Upper lobe of left lung (tissue), 6 donors: ENCODE measurements at regions not wholly inside any gene's neighbourhood (a gene's known extent, or its start where the extent isn't known, plus 50 kb on each side); places are given as distances from the start of the nearest gene placed in this dataset.

Experiments used
- ATAC-seq, 2 donors: fragments of 200-7000 bp; cut with Tn5 transposase; one replicate each; pipeline ENCODE4 v1.9.1; 2022; ENCODE audit warnings: mild to moderate bottlenecking in 2 of 2, moderate library complexity in 2 of 2; ENCODE audit not compliant: low FRiP score in 2 of 2
- DNase-seq, 2 donors: peaks; one replicate each; pipeline ENCODE4 v3.0.0-alpha.2; 2019 to 2020
- H3K27ac ChIP-seq, 4 donors: fragments of 200-600 bp; sonication (generic); one replicate each; pipeline ENCODE4 v1.5.1; 2016 to 2019
- H3K27me3 ChIP-seq, 4 donors: fragments of 200-600 bp; sonication (generic); one replicate each; pipeline ENCODE4 v1.5.1; 2017 to 2019
- H3K36me3 ChIP-seq, 4 donors: fragments of 200-600 bp; sonication (generic); one replicate each; pipeline ENCODE4 v1.5.1; 2016 to 2019
- H3K4me1 ChIP-seq, 4 donors: fragments of 200-600 bp; sonication (generic); one replicate each; pipeline ENCODE4 v1.5.1; 2018 to 2019
- H3K4me3 ChIP-seq, 4 donors: fragments of 200-600 bp; sonication (generic); one replicate each; pipeline ENCODE4 v1.5.1; 2017 to 2019; ENCODE audit warnings: mild to moderate bottlenecking in 2 of 4, moderate library complexity in 1 of 4
- H3K9me3 ChIP-seq, 4 donors: fragments of 200-600 bp; sonication (generic); one replicate each; pipeline ENCODE4 v1.5.1; 2018 to 2019
- EP300 ChIP-seq, 4 donors: sonication (generic); formaldehyde crosslinking; IDR thresholded peaks; one replicate each; pipeline ENCODE4 v1.5.1; 2017; ENCODE audit warnings: antibody characterized with exemption in 4 of 4, control low read depth in 2 of 4
- POLR2A ChIP-seq, 4 donors: fragments of 450-650 bp; IDR thresholded peaks; one replicate each; pipeline ENCODE4 v1.5.1; 2016 to 2017; ENCODE audit warnings: antibody characterized with exemption in 4 of 4, mild to moderate bottlenecking in 2 of 4
- POLR2AphosphoS5 ChIP-seq, 2 donors: sonication (generic); formaldehyde crosslinking; IDR thresholded peaks; one replicate each; pipeline ENCODE4 v1.5.1; 2017; ENCODE audit warnings: antibody characterized with exemption in 2 of 2
- WGBS, 2 donors: methylation state at CpG; one replicate each; pipeline ENCODE4 v1.1.5; 2017 to 2018; 5-methylcytosine and 5-hydroxymethylcytosine counted together
- TF ChIP-seq, protein P1 (sequence below), 6 experiments: fragments of 450-650 bp in 4 of 6; fragments of 200-600 bp in 2 of 6; sonication (generic) in 2 of 6; IDR thresholded peaks; one replicate each; pipeline ENCODE4 v1.5.1; 2016 to 2019; ENCODE audit warnings: antibody characterized with exemption in 6 of 6
- donor health status: DM: no; HTN: no; CAD: no; lungs with moderate emphysema.
- donor health status: DM: no; HTN: yes; CAD: no; lungs with severe emphysema.

DNA sequence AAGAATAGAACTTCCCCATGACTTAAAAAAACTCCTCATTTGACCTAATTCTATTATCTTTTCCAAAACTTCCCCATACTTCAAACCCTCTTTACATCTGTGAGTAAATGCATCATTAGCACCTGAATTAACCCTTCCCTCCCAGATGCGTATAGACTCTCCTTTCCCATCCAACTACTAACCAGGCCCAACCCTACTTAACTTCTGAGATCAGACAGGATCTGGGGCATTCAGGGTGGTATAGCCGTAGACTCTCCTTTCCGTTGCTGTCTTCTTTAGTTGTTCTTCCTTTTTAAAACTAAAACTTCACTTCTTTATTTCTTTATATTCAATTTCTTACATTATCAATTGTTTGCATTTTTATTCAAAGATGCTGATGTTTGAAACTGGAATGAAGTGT, 165.2 kb downstream of the SLCO4C1 start:
- Histone ChIP-seq H3K9me3 (no peaks in the 10 kb centered on the region), H3K4me1 (no peaks in the 10 kb centered on the region), H3K27ac (no peak overlapping the region), H3K4me3 (no peak overlapping the region), H3K36me3 (no peaks in the 10 kb centered on the region), H3K27me3 (no peaks in the 10 kb centered on the region)
- WGBS, 2 donors, result 92 to 93% methylated on average over 3 of the region's 3 CpGs
- TF ChIP-seq EP300 (IDR thresholded peaks at IDR 0.05) (no peak), POLR2AphosphoS5 (IDR thresholded peaks at IDR 0.05) (no peak), POLR2A (IDR thresholded peaks at IDR 0.05) (no peak)
- TF ChIP-seq, protein P1, sequence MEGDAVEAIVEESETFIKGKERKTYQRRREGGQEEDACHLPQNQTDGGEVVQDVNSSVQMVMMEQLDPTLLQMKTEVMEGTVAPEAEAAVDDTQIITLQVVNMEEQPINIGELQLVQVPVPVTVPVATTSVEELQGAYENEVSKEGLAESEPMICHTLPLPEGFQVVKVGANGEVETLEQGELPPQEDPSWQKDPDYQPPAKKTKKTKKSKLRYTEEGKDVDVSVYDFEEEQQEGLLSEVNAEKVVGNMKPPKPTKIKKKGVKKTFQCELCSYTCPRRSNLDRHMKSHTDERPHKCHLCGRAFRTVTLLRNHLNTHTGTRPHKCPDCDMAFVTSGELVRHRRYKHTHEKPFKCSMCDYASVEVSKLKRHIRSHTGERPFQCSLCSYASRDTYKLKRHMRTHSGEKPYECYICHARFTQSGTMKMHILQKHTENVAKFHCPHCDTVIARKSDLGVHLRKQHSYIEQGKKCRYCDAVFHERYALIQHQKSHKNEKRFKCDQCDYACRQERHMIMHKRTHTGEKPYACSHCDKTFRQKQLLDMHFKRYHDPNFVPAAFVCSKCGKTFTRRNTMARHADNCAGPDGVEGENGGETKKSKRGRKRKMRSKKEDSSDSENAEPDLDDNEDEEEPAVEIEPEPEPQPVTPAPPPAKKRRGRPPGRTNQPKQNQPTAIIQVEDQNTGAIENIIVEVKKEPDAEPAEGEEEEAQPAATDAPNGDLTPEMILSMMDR (IDR thresholded peaks at IDR 0.05), result no peak
- no peak for DNase-seq
- ATAC-seq, result no peak

DNA sequence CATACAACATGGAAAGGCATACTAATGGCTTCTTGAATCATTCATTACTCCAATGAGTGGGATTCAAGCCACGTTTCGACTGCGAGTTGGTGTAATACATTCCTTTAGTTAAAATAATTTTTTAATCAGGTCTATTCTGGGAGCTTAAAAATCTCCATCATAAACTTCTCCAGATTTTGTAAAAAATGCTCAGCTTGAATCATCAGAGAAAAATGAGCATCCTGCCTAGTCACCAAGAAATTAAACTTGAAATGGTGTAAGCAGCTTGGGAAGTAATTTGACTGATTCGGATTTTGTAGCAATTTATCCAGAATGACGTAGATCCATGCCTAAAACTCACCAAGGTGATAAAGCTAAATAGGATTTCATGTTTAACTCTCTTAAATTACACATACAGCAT, 165.7 kb downstream of the SLCO4C1 start:
- Histone ChIP-seq H3K27me3 (no peaks in the 10 kb centered on the region), H3K27ac (no peak overlapping the region), H3K9me3 (no peaks in the 10 kb centered on the region), H3K4me1 (no peaks in the 10 kb centered on the region), H3K36me3 (no peaks in the 10 kb centered on the region), H3K4me3 (no peak overlapping the region)
- TF ChIP-seq EP300 (IDR thresholded peaks at IDR 0.05), result no peak
- TF ChIP-seq POLR2AphosphoS5 (IDR thresholded peaks at IDR 0.05), result no peak
- TF ChIP-seq POLR2A (IDR thresholded peaks at IDR 0.05), result no peak
- TF ChIP-seq, protein P1 (IDR thresholded peaks at IDR 0.05), result no peak
- ATAC-seq (no peak), DNase-seq (no peak)
- 88 to 90% methylated on average over 5 of the region's 5 CpGs for WGBS, 2 donors

- Histone ChIP-seq H3K4me3 (no peak overlapping the region), H3K36me3 (no peaks in the 10 kb centered on the region), H3K27ac (no peak overlapping the region), H3K9me3 (no peaks in the 10 kb centered on the region), H3K4me1 (no peaks in the 10 kb centered on the region), H3K27me3 (no peaks in the 10 kb centered on the region)
- DNase-seq (no peak), ATAC-seq (no peak)
- no peak for TF ChIP-seq POLR2AphosphoS5 (IDR thresholded peaks at IDR 0.05)
- 68 to 70% methylated on average over 3 of the region's 3 CpGs for WGBS, 2 donors
Measured at GRCh38 chr5:102119252-102119651, 176.8 kb downstream of the SLCO4C1 start.

DNA sequence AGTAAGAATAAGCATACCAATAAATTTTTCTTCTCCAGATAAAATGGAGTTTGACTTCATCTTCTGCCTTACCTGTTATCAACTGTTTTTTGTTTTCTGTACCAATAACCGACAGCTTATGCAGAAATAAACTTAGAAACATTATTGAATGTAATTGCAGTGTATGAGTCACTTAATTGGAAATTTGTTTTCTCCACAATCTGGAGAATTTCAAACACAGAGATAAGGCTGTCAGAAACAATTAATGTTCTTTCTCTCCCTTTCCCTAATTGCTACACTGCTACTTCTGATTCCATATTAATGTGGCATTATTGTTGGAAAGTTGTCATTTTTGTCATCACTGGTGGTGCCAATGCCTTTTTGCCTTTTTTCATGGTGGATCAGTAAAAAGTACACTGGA, 180.3 kb downstream of the SLCO4C1 start:
- no peak overlapping the region for H3K4me3 ChIP-seq
- ATAC-seq (no peak), DNase-seq (no peak)
- no peak overlapping the region for H3K27ac ChIP-seq
- no peaks in the 10 kb centered on the region for H3K27me3 ChIP-seq
- TF ChIP-seq POLR2A (IDR thresholded peaks at IDR 0.05), result no peak
- TF ChIP-seq, protein P1 (IDR thresholded peaks at IDR 0.05), result no peak
- TF ChIP-seq POLR2AphosphoS5 (IDR thresholded peaks at IDR 0.05), result no peak
- TF ChIP-seq EP300 (IDR thresholded peaks at IDR 0.05), result no peak
- no peaks in the 10 kb centered on the region for H3K9me3 ChIP-seq
- H3K36me3 ChIP-seq, result no peaks in the 10 kb centered on the region
- H3K4me1 ChIP-seq, result no peaks in the 10 kb centered on the region
- 88 to 91% methylated on average over 1 of the region's 1 CpG for WGBS, 2 donors

DNA sequence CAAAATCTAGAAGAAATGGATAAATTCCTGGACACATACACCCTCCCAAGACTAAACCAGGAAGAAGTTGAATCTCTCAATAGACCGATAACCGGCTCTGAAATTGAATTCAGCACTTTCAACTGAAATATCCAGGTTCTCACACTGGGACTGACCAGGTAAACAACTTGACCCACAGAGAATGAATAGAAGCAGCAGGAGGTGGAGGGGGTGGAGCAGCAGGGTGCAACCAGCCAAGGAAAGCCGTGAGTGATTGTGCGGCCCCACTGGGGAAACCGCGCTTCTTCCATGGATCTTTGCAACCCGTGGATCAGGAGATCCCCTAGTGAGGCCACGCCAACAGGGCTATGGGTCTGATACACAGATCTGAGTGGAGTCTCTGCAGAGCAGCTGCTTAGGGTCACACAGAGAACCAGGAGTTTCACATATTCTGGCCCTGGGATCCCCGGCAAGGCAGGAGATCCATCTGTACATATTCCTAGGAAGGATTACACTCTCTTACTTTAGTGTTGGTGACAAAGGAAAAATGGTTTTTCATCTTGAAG, 181.5 kb downstream of the SLCO4C1 start:
- H3K36me3 ChIP-seq, result no peaks in the 10 kb centered on the region
- no peaks in the 10 kb centered on the region for H3K27me3 ChIP-seq
- peak in 1 of 2 donors; percentile 17 for DNase-seq
- WGBS, 2 donors, result 60 to 79% methylated on average over 9 of the region's 9 CpGs
- no peak for TF ChIP-seq EP300 (IDR thresholded peaks at IDR 0.05)
- TF ChIP-seq, protein P1 (IDR thresholded peaks at IDR 0.05), result no peak
- peak in 1 of 2 donors; percentile 26 for ATAC-seq
- H3K4me3 ChIP-seq, result no peak overlapping the region
- no peaks in the 10 kb centered on the region for H3K4me1 ChIP-seq
- no peak overlapping the region for H3K27ac ChIP-seq
- H3K9me3 ChIP-seq, result no peaks in the 10 kb centered on the region
